GM19397 (cell line): ENCODE measurements at regions not wholly inside any gene's neighbourhood (a gene's known extent, or its start where the extent isn't known, plus 50 kb on each side); places are given as distances from the start of the nearest gene placed in this dataset.
A peak's percentile ranks its signal among the peaks of the same experiment; 100 is the strongest.

Source experiments
- ATAC-seq: cut with Tn5 transposase; IDR thresholded peaks from one replicate; pipeline ENCODE4 v1.9.1; 2021; ENCODE audit warnings: mild to moderate bottlenecking, moderate library complexity; ENCODE audit not compliant: unreplicated experiment

DNA sequence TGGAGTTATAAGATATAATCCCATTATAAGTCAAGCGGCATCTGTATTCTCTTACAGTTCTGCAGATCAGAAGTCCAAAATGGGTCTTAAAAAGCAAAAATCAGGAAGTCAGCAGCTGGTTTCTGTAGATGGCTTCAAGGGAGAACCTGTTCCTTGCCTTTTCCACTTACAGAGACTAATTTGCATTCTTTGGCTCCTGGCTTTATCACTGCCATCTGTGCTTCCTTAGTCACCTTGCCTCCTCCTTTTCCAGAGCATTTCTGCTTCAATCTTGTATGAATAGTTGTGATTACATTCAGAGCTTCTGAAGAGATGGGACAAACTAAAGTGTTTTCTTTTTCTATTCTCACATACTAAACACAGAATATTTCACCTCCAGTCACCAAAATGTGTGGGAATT, 647.3 kb upstream of the GRAMD2B start:
- ATAC-seq: no peak

DNA sequence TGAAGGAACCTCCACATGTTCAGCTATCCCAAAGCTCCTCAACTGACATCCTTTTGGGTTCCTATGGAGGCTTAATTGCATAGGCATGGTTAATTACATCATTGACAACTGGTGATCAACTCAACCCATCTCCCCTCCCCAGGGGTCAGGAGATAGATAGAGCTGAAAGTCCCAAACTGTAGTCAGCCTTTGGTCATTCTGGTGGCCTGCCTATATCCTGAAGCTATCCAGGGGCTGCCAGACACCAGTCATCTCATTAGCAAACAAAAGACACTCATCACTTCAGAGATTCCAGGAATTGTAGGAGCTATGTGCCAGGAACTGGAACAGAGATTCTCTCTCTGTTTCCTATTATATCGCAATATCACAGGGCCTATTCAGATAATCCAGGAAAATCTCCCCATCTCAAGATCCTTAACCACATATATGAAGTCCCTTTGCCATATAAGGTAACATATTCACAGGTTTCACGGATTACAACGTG, 646.5 kb upstream of the GRAMD2B start:
- ATAC-seq: no peak

DNA sequence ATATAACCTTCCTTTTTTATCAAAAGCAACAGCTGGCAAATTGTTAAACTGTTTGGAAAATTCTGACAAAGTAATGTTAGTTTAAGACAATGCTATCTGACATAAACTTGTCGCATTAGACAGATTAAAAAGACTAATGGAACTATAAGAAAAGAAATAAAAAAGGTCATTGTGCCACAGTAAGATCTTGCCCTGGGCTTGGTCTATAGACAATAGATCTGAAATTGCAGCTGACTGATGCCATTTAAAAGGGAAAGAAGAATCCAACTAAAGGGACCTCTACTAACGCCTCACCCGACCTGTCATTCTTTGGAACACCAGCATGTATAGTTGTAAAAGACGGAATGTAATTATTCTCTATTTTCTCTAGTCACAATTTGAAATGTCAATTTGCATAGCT, 644.4 kb upstream of the GRAMD2B start:
- no peak for ATAC-seq

DNA sequence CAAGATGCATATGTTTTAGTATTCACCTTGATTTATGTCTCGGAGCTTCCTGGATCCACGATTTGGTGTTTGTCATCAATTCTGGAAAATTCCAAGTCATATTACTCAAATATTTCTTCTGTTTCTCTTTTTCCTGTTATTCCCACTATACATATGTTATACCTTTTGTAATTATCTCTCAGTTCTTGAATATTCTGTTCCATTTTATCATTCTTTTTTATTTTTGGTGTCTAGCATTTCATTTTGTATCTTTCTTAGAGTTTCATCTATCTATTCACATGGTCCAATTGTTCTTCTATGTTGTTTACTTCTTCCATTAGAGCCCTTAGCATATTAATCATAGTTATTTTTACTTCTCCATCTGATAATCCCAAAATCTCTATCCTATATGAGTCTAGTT, 637.8 kb upstream of the GRAMD2B start:
- ATAC-seq: no peak

DNA sequence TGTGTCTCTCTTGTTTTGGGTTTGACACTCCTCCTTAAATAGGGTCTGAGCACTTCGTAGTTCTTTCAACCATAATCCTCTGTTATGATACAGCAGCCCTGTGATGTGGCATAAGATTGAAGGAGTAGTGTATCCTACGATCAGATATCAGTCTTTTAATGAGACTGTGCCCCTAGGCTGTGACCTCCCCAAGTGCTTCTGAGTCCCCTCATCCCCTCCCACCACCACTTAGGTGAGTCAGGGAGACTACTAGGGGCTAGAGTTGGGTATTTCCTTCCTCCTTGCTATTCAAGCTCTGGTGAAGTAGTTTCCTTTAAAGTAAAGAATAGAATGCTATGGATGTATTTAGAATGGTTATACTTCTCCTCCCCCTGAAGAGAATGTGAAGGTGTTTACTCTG, 637.2 kb upstream of the GRAMD2B start:
- no peak for ATAC-seq

DNA sequence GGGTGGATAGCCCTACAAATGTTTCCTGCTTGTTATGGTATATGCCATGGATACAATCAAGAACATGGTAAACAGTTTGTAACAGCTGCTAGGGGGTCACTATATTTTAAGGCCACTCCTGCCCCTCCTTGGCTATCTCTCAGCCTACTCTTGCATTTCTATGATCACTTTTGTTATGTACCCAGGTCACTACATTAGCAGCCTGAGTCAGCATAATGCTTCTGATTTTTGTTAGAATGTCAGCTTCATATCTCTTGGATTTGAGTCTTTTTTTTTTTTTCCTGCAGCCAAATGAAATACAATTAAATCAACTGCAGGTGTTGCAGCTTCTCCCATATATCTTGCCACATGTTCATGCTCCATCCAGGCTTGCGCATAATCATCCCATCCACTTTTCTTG, 629.7 kb upstream of the GRAMD2B start:
- no peak for ATAC-seq

DNA sequence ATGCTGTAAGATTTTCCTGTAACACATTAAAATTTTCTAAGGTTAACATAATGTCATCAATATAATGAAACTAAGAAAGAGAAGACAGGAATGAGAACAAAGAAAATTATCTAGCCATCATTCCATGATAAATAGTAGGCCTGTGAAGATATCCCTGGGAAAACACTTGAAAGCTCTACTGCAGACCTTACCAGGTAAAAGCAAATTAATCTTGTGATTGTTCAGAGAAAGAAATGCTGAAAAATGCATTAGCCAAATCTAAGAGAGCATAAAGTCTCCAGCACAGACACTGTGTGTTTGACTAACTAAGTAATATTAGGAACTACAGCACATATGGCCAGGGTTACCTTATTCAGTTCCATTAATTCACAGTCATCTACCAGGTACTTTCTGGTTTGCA, 628.3 kb upstream of the GRAMD2B start:
- ATAC-seq: no peak

DNA sequence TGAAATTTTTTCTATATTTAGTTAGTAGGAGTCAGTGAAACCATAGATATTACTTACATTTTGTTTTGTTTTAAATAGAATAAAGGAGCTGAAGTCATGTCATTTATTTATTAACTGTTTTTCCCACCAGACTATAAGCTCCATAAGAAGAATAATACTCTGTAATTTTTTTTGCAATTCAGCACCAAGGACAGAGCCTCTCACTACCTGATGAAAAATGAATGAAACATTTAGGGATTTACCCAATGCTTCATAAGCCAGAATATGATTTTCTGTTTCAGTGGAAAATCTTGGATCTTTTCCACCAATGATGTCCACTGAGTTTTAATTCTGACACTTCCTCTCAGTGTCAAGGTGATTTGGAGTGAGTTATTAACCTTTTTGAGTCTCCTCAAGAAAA, 624.9 kb upstream of the GRAMD2B start:
- no peak for ATAC-seq

DNA sequence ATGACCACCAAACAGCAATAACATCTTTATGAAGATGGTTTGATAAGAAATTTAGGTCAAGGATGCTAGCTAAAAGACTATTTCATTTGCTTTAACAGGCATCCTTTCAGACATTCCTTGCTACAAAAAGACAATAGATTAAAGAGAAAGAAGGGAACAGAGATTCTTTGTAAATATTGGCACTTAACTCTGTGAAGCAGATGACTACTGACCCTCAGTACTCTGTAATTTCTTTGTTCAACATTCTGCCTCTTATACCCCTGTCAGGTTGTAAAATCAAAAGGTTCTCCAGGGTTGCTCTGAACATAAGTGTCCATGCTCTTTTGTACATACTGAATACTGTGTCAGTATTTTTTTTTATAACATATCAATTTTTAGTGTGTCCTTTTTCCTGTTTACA, 610.6 kb upstream of the GRAMD2B start:
- ATAC-seq: no peak

DNA sequence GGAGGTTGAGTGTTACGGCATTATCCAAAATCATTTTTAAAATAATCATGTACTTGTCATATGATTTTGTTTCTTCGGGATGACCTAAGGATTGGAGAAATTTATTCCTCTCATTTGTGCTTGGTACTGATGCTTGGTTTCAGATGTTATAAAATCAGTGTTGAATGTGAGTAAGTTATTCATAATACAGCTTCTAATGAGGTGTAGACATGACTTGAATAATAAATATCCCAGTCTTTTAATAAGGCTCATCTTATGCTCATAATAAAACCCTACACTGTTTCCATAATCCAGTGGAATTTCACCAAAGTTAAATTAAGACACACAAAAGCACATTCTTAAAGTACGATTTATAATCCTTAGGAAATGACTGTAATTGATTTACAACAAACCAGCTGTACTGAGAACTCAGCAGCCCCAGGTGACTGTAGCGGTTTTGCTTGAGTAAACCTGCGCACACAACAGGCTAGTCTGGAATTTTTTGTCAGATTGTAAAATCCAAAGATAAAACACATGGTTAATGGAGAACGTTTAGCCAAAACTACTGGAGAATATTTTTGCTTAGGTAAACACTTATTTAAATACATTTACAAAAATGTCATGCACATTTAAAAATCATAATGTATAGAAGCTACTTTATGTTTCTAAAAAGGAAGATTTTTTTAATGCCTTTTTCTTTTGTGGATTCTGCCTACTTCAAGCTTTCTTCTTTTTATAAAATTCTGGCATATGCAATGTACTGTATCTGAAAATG, 609.8 kb upstream of the GRAMD2B start:
- no peak for ATAC-seq

DNA sequence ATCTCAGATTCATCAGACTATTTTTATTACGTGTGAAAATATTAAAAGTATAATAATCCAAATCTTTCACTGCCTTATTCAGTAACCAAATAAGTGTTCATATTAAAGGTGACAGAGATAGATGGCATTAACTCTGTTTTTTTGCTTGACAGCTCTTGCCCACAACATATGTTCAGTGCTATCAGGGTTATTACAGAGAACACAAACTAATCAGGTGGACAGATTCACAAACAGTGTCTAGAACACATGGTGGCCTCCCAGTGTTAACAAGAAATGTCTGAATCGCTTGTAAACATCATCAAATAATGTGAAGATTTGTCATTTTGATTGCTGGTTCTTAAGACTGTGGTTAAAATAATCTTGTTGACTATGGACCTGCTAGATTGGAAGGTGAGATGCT, 609.1 kb upstream of the GRAMD2B start:
- ATAC-seq: no peak

DNA sequence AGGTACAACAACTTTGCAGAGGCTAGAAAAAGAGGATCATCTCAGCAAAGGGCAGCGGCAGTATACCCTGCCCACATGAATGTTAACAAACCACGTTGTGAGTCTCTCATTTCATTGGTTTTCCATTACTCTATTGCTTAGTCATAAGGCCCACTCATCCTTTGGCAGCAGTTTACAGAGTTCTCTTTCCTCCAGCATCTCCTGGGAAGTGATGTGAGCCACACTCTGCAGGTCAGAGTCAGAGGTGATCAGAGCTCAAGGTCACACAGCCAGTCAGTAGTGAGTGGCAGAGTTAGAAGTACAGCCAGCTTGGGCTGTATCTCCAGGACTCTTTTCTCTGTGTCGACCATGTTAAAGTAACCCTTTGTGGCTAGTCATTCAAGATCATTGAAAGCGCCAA, 599.6 kb upstream of the GRAMD2B start:
- ATAC-seq: no peak

DNA sequence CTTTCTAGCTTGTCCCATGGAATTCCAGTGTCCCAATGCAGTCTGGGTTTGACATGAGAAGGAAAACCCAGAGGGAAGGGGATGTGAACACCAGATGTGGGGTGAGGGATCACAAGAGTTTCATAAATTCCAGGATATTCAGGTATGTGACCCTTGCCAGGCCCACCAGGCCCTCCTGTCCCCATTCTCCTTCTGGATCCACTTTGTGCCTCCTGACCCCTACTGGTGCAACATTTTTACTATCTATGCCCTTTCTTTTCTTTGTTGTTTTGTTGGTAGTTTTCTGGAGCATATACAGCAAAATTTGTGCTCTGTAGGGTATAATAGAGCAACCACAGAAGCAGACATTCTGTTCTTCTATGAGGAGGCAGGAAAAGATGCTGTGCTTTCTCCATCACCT, 597.0 kb upstream of the GRAMD2B start:
- ATAC-seq: no peak

DNA sequence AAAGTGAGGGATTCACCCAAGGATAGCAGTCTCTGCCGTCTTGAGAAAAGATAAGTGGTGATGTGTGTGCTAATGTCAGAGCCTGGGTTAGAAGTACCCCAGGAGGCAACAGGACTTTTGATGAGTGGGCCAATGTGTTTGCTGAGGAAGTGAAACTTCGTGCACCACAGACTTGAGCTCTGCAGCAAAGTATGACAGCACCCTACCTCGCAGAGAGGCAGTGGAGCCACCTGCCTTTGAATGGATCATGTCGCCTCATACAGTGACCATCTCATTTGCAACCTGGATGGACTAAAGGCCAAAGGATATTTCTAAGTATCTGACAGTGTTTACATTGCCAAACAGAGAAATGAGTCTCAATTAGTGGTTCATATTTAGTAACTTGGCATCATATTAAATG, 593.9 kb upstream of the GRAMD2B start:
- ATAC-seq: peak; percentile 97

DNA sequence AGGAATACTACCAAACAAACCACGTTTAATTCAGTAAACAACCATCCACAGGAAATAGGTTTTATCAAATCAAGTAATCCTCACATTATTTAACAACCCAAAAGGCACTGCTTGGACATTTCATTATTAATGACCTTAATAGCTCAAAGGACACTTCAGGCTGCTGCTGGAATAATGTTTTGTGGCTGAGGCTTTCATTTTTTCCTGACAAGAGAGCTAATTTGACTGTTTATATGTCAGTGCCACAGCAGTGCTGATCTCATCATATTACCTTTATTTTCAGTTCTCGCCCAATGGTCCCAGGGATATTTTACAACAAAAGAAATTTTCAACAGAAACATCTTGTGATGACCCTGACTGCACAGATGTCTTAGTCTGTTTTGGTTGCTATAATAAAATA, 589.8 kb upstream of the GRAMD2B start:
- ATAC-seq: no peak

DNA sequence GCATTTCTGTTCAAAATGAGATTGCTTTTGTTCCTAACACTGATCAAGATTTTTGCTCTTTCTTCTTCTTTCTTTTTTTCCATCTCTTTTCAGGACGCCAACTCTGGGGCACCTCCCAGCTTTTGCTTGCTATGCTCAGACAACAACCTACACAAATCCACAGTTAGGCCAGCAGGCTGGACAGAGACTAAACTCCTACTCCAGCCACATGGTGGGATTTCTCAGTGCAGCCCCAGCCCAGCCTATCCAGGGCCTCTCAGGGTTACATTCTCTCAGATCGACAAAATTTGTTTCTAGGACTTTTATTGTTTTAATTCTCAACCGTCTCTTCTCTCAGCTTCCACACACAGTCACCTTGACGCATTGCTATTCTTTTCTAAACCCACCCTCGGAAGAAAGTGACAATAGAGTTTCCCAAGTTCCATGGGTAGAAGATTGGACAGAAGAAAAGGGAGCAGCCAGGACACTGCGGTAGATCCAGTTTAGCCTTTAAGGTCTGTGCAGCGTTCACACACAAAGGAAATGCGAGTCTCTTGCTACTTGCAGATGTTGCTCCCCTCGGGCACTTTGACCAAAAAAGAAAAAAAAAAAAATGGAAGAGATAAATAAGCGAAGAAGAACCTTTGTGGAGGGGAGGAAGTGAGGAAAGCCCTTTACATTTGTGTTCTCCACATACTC, 588.6 kb upstream of the GRAMD2B start:
- no peak for ATAC-seq

DNA sequence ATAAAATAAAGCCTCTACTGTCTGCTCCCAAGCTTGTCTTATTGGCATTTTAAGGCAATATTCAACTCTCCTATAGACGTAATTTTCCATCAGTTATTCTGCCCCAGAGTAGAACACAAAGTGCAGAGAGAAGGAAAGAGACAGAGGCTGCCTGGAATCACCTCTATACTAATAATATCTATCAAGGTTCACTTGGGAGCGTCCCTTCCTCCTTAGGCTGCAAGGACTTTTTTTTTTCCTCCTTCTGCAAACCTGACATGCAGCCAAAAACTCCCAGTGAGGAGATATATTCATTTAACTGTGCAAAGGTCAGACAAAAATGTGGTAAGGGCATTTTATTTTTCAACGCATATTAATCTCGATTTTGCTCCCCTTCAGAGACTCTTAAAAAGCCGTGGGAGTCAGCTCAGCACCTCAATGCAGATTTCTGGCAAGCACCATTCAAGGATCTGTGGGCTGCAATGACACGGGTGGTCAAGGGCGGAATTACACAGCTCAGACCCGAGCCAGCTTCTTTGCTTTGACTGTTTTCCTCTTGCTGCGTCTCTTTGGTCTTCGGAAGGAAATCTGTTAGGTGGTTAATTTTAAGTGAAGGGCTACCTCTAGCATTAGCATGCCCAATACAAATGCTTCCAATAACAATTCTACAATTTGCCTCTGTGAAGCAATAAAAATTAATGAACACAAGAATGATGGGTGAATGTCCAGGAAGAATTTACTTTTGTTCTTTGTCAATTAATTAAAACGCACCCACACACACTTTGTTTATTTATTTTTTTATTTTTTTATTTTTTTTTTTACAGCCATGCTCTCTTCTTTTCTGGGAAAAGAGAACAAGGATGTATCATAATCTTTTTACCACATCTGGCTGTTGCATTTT, 587.7 kb upstream of the GRAMD2B start:
- peak; percentile 50 for ATAC-seq

DNA sequence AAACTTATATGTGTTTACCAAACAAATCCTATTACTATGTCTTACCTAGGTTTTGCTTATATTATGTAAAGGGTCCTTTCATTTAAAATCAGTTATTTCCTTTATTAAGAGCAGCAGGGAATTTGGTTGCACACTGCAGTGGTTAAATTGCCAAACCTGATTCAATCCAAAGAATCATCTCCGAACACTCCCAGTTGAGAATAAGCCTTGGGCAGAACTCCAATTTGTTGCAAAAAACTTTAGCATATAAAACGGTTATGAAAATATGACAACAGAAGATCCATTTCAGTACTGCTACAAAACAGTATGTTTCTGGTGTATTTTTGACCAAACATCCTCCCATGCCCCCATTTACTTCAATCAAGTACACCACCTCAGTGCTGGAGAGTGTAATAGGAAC, 587.0 kb upstream of the GRAMD2B start:
- no peak for ATAC-seq

DNA sequence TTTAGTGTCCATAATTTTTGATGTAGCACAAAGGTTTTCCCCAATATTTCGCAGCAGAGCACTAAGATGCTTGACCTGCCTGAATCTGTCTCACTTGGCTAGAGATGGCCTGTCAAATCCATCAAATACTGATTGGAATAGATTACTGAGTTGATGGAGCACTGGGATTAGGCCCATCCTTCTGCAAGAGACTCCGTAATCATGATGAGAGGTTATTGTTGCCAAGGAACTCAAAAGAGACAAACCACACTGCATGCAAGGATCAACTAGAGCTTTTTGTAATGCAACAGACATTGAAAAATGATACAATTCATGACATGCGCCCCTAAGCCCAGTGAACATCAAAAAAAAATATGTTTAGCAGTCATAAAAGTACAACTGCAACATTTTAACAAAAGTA, 585.3 kb upstream of the GRAMD2B start:
- ATAC-seq: no peak

DNA sequence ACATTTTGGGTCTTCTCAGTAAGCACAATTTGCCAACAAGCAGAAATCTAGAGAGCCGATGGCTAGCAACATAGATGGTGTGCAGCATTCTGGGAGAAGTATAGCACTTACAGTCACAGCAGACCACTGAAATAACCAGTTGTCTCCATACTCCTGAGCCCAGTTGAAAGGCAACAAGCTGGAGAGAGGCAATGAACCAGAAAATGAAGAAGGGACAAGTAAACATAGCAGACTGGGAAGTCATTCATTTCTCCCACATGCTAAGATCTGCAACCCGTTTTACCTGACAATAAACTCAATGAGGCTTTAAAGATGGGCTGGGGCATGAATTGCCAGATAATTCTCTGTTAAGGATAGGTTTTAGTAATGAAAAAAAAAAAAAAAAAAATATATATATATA, 575.6 kb upstream of the GRAMD2B start:
- ATAC-seq: no peak

DNA sequence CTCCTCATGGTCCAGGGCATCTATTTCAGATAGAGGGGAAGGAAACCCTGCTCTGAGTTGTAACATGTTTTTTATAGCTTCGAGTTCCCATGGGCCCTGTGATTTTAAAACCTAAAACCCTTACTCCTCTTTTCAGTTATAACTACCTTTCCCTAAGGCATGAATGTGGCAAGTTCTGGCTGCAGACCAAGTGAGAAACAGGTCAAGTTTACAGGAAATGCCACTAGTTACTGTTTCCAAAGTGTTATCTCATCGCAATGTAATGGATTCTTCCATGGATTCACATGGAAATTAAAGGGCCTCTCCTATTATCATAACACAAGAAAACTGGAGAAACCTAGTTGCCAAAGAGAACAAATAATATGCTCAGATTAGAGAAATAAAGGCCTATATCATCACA, 574.5 kb upstream of the GRAMD2B start:
- no peak for ATAC-seq

DNA sequence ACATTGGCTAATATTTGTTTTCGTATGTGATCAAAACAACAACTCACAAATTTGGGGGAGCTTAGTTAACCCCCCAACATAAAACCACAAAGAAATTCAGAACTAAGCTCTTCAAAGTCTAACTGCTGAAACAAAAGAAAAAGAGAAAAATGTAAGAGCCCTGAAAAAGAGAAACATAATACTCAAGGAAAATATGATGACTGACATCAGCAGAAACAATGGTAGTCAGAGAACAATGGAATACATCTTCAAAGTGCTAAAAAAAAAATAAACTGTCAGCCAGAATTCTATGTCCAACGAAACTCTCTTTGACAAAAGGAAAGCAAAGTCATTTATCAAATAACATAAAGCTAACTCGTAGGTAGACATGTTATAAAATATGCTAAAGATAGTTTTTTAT, 566.3 kb upstream of the GRAMD2B start:
- ATAC-seq: no peak
